ENCODE measurements at regions not wholly inside any gene's neighbourhood (a gene's known extent, or its start where the extent isn't known, plus 50 kb on each side); places are given as distances from the start of the nearest gene placed in this dataset.

GRCh38 chr20:51121901-51122412, 99.0 kb upstream of the KCNG1 start:
- no peak for DNase-seq

GRCh38 chr20:51121272-51121671, 98.4 kb upstream of the KCNG1 start:
- DNase-seq = no peak

GRCh38 chr20:51120868-51121267, 98.0 kb upstream of the KCNG1 start:
- no peak for DNase-seq

GRCh38 chr20:51120438-51120837, 97.5 kb upstream of the KCNG1 start:
- no peak for DNase-seq

- no peak for DNase-seq
These were observed 97.0 kb upstream of the KCNG1 start for GRCh38 chr20:51119914-51120313.

- DNase-seq = no peak
These were observed 96.1 kb upstream of the KCNG1 start for GRCh38 chr20:51118985-51119527.

- DNase-seq = no peak
These were observed 95.3 kb upstream of the KCNG1 start for GRCh38 chr20:51118216-51118615.

- DNase-seq = no peak
These were observed 94.1 kb upstream of the KCNG1 start for GRCh38 chr20:51116765-51117686.

GRCh38 chr20:51111290-51111689, 88.4 kb upstream of the KCNG1 start:
- DNase-seq = no peak

- no peak for DNase-seq
These were observed 85.9 kb upstream of the KCNG1 start for GRCh38 chr20:51108638-51109363.

GRCh38 chr20:51106011-51106410, 83.1 kb upstream of the KCNG1 start:
- DNase-seq = no peak

- DNase-seq = no peak
These were observed 82.3 kb upstream of the KCNG1 start for GRCh38 chr20:51104960-51105920.

- DNase-seq = no peak
These were observed 77.7 kb upstream of the KCNG1 start for GRCh38 chr20:51100617-51101016.

GRCh38 chr20:51098284-51098810, 75.4 kb upstream of the KCNG1 start:
- no peak for DNase-seq

- DNase-seq = no peak
These were observed 74.6 kb upstream of the KCNG1 start for GRCh38 chr20:51097351-51098120.

- no peak for DNase-seq
These were observed 73.8 kb upstream of the KCNG1 start for GRCh38 chr20:51096582-51097267.

GRCh38 chr20:51095633-51096521, 73.0 kb upstream of the KCNG1 start:
- DNase-seq = no peak

- DNase-seq = no peak
These were observed 71.3 kb upstream of the KCNG1 start for GRCh38 chr20:51094221-51094620.

GRCh38 chr20:51093240-51093763, 70.4 kb upstream of the KCNG1 start:
- DNase-seq = no peak
